ACC112 (cell line): ENCODE measurements at regions not wholly inside any gene's neighbourhood (a gene's known extent, or its start where the extent isn't known, plus 50 kb on each side); places are given as distances from the start of the nearest gene placed in this dataset.
"Not testable (repeated sequence)": the region's sequence is repeated elsewhere in the genome, so short reads cannot be mapped to it uniquely, and the experiment has no call there.

Source experiments
- H2AFZ ChIP-seq: fragments of 200-600 bp; sonication (generic); one replicate; pipeline ENCODE4 v1.6.0; 2017; ENCODE audit warnings: antibody characterized with exemption, low read length; ENCODE audit not compliant: unreplicated experiment
- H3K27ac ChIP-seq: fragments of 200-600 bp; sonication (generic); 2 replicates; pipeline ENCODE4 v1.5.1; 2014; ENCODE audit warnings: low read depth, mild to moderate bottlenecking, antibody characterized with exemption, low read length, moderate library complexity
- H3K27me3 ChIP-seq: fragments of 200-600 bp; sonication (generic); 2 replicates; pipeline ENCODE4 v1.6.1; 2014; ENCODE audit warnings: mild to moderate bottlenecking, antibody characterized with exemption, low read length, moderate library complexity, mixed read lengths; ENCODE audit not compliant: insufficient read depth
- H3K36me3 ChIP-seq: fragments of 200-600 bp; sonication (generic); 2 replicates; pipeline ENCODE4 v1.6.1; 2016; ENCODE audit warnings: mild to moderate bottlenecking, antibody characterized with exemption, low read length, moderate library complexity, mixed read lengths; ENCODE audit not compliant: insufficient read depth
- H3K4me1 ChIP-seq: fragments of 200-600 bp; sonication (generic); one replicate; pipeline ENCODE4 v1.6.1; 2016; ENCODE audit warnings: low read length, mixed read lengths; ENCODE audit not compliant: insufficient read depth, unreplicated experiment, control insufficient read depth
- H3K4me3 ChIP-seq: fragments of 200-600 bp; sonication (generic); 2 replicates; pipeline ENCODE4 v1.5.1; 2014; ENCODE audit warnings: mild to moderate bottlenecking, low read depth, low read length
- H3K79me2 ChIP-seq: fragments of 200-600 bp; sonication (generic); one replicate; pipeline ENCODE4 v1.6.0; 2016; ENCODE audit warnings: low read length; ENCODE audit not compliant: control insufficient read depth, unreplicated experiment, insufficient read depth

GRCh38 chr4:106810122-106810521 lies 226.0 kb downstream of the DKK2 start:
- Histone ChIP-seq H3K27ac (no peak overlapping the region), H3K36me3 (no peaks in the 10 kb centered on the region), H2AFZ (no peak overlapping the region), H3K79me2 (no peaks in the 10 kb centered on the region), H3K4me1 (no peaks in the 10 kb centered on the region), H3K4me3 (no peak overlapping the region), H3K27me3 (no peaks in the 10 kb centered on the region)

- no peaks in the 10 kb centered on the region for H3K4me1 ChIP-seq
- no peaks in the 10 kb centered on the region for H3K79me2 ChIP-seq
- H2AFZ ChIP-seq, result no peak overlapping the region
- H3K27me3 ChIP-seq, result no peaks in the 10 kb centered on the region
- H3K4me3 ChIP-seq, result no peak overlapping the region
- H3K27ac ChIP-seq, result no peak overlapping the region
- H3K36me3 ChIP-seq, result no peaks in the 10 kb centered on the region
Observed at GRCh38 chr4:106809076-106809475, 227.0 kb downstream of the DKK2 start.

- Histone ChIP-seq H3K79me2 (no peaks in the 10 kb centered on the region), H3K27ac (no peak overlapping the region), H3K4me1 (peaks cover 9% of the 10 kb centered on the region), H2AFZ (no peak overlapping the region), H3K27me3 (no peaks in the 10 kb centered on the region), H3K4me3 (no peak overlapping the region), H3K36me3 (no peaks in the 10 kb centered on the region)
Observed at GRCh38 chr4:106806158-106806797, 229.8 kb downstream of the DKK2 start.

- no peaks in the 10 kb centered on the region for H3K36me3 ChIP-seq
- H3K27ac ChIP-seq, result no peak overlapping the region
- peaks cover 9% of the 10 kb centered on the region for H3K4me1 ChIP-seq
- no peak overlapping the region for H3K4me3 ChIP-seq
- H3K27me3 ChIP-seq, result no peaks in the 10 kb centered on the region
- no peak overlapping the region for H2AFZ ChIP-seq
- no peaks in the 10 kb centered on the region for H3K79me2 ChIP-seq
Observed at GRCh38 chr4:106803083-106803482, 233.0 kb downstream of the DKK2 start.

GRCh38 chr4:106801386-106801785 lies 234.7 kb downstream of the DKK2 start:
- peaks cover 9% of the 10 kb centered on the region for H3K4me1 ChIP-seq
- H2AFZ ChIP-seq, result no peak overlapping the region
- H3K27ac ChIP-seq, result no peak overlapping the region
- no peak overlapping the region for H3K4me3 ChIP-seq
- H3K27me3 ChIP-seq, result no peaks in the 10 kb centered on the region
- H3K36me3 ChIP-seq, result no peaks in the 10 kb centered on the region
- H3K79me2 ChIP-seq, result no peaks in the 10 kb centered on the region

GRCh38 chr4:106796876-106797275 lies 239.2 kb downstream of the DKK2 start:
- no peak overlapping the region for H3K4me3 ChIP-seq
- no peaks in the 10 kb centered on the region for H3K79me2 ChIP-seq
- no peaks in the 10 kb centered on the region for H3K27me3 ChIP-seq
- no peaks in the 10 kb centered on the region for H3K4me1 ChIP-seq
- H3K36me3 ChIP-seq, result no peaks in the 10 kb centered on the region
- H2AFZ ChIP-seq, result no peak overlapping the region
- H3K27ac ChIP-seq, result no peak overlapping the region

- Histone ChIP-seq H3K27ac (no peak overlapping the region), H3K27me3 (no peaks in the 10 kb centered on the region)
Observed at GRCh38 chr4:106795326-106795725, 240.8 kb downstream of the DKK2 start.

GRCh38 chr4:106793933-106794332 lies 242.2 kb downstream of the DKK2 start:
- Histone ChIP-seq H3K4me3 (no peak overlapping the region), H3K79me2 (no peaks in the 10 kb centered on the region), H3K4me1 (no peaks in the 10 kb centered on the region), H3K27me3 (no peaks in the 10 kb centered on the region), H3K36me3 (no peaks in the 10 kb centered on the region), H3K27ac (no peak overlapping the region), H2AFZ (no peak overlapping the region)

More at GRCh38 chr4:106795326-106795725, 240.8 kb downstream of the DKK2 start:
- H2AFZ ChIP-seq, result no peak overlapping the region
- no peaks in the 10 kb centered on the region for H3K4me1 ChIP-seq
- no peak overlapping the region for H3K4me3 ChIP-seq
- H3K36me3 ChIP-seq, result no peaks in the 10 kb centered on the region
- no peaks in the 10 kb centered on the region for H3K79me2 ChIP-seq

- Histone ChIP-seq H3K4me3 (no peak overlapping the region), H2AFZ (no peak overlapping the region), H3K4me1 (no peaks in the 10 kb centered on the region), H3K36me3 (no peaks in the 10 kb centered on the region), H3K27ac (no peak overlapping the region), H3K27me3 (no peaks in the 10 kb centered on the region), H3K79me2 (no peaks in the 10 kb centered on the region)
Observed at GRCh38 chr4:106775636-106776035, 260.5 kb downstream of the DKK2 start.

- H3K79me2 ChIP-seq, H2AFZ ChIP-seq, H3K4me3 ChIP-seq, H3K27me3 ChIP-seq, H3K4me1 ChIP-seq, H3K27ac ChIP-seq, H3K36me3 ChIP-seq: not testable (repeated sequence)
Observed at GRCh38 chr4:106774055-106774454, 262.1 kb downstream of the DKK2 start.

- Histone ChIP-seq H3K79me2 (no peaks in the 10 kb centered on the region), H3K4me3 (no peak overlapping the region), H3K27ac (no peak overlapping the region), H3K4me1 (no peaks in the 10 kb centered on the region), H3K27me3 (no peaks in the 10 kb centered on the region), H2AFZ (no peak overlapping the region), H3K36me3 (no peaks in the 10 kb centered on the region)
Observed at GRCh38 chr4:106773076-106773905, 262.8 kb downstream of the DKK2 start.
